ENCODE measurements at regions not wholly inside any gene's neighbourhood (a gene's known extent, or its start where the extent isn't known, plus 50 kb on each side); places are given as distances from the start of the nearest gene placed in this dataset.

GRCh38 chr16:65323655-65324237, 201.9 kb upstream of the CDH11 start:
- TF ChIP-seq NBN (conservative IDR thresholded peaks at IDR 0.05), result no peak
- TF ChIP-seq NR1H2 (CRISPR knock-in tag; IDR thresholded peaks at IDR 0.05; ENCODE audit: borderline replicate concordance, low read depth), result no peak
- TF ChIP-seq SRSF9 (IDR thresholded peaks at IDR 0.05; ENCODE audit: borderline replicate concordance, insufficient read depth, low read depth, low read length, poor library complexity, severe bottlenecking), result no peak
- TF ChIP-seq CREM (IDR thresholded peaks at IDR 0.05), result no peak
- TF ChIP-seq CREM (CRISPR knock-in tag; IDR thresholded peaks at IDR 0.05), result no peak
- no peak for TF ChIP-seq TFDP2 (CRISPR knock-in tag; IDR thresholded peaks at IDR 0.05)
- TF ChIP-seq ZNF354B (CRISPR knock-in tag; IDR thresholded peaks at IDR 0.05), result no peak
- TF ChIP-seq ZMYM2 (CRISPR knock-in tag; IDR thresholded peaks at IDR 0.05), result no peak
- no peak for TF ChIP-seq CBX5 (CRISPR knock-in tag; IDR thresholded peaks at IDR 0.05; ENCODE audit: borderline replicate concordance)
- TF ChIP-seq RAD21 (CRISPR knock-in tag; IDR thresholded peaks at IDR 0.05), result no peak
- TF ChIP-seq ZNF383 (CRISPR knock-in tag; IDR thresholded peaks at IDR 0.05; ENCODE audit: borderline replicate concordance), result no peak
- no peak for TF ChIP-seq MBD4 (IDR thresholded peaks at IDR 0.05; ENCODE audit: borderline replicate concordance, low read length)
- TF ChIP-seq KDM5A (IDR thresholded peaks at IDR 0.05; ENCODE audit: borderline replicate concordance, low read length), result no peak
- no peak for TF ChIP-seq CTCF (CRISPR knock-in tag; IDR thresholded peaks at IDR 0.05)
- TF ChIP-seq ZNF335 (CRISPR knock-in tag; IDR thresholded peaks at IDR 0.05), result no peak
